Spleen (tissue), 11 donors: ENCODE measurements at regions not wholly inside any gene's neighbourhood (a gene's known extent, or its start where the extent isn't known, plus 50 kb on each side); places are given as distances from the start of the nearest gene placed in this dataset.
"Not testable (repeated sequence)": the region's sequence is repeated elsewhere in the genome, so short reads cannot be mapped to it uniquely, and the experiment has no call there.

ENCODE experiments used
- DNase-seq: peaks from one replicate; pipeline ENCODE4 v3.0.0-alpha.2; 2020
- H3K27ac ChIP-seq, 8 donors: fragments of 200-600 bp; sonication (generic) in 7 of 8; 1 replicate in 4 of 8; 2 replicates in 4 of 8; pipeline versions ENCODE4 v1.5.0 to v1.8.0; 2016 to 2021; ENCODE audit warnings: inconsistent platforms in 4 of 8, mild to moderate bottlenecking in 4 of 8, moderate library complexity in 1 of 8
- H3K27me3 ChIP-seq, 7 donors: fragments of 200-600 bp; sonication (generic) in 6 of 7; replicated peaks in 1 of 7; 1 replicate in 4 of 7; 2 replicates in 3 of 7; pipeline versions ENCODE4 v1.5.0 to v1.8.0; 2016 to 2021; ENCODE audit warnings: inconsistent platforms in 3 of 7, mild to moderate bottlenecking in 1 of 7
- H3K36me3 ChIP-seq, 6 donors: fragments of 200-600 bp; sonication (generic) in 5 of 6; 1 replicate in 4 of 6; 2 replicates in 2 of 6; pipeline versions ENCODE4 v1.5.0 to v1.8.0; 2016 to 2021; ENCODE audit warnings: inconsistent platforms in 2 of 6
- H3K4me1 ChIP-seq, 6 donors: fragments of 200-600 bp; sonication (generic) in 5 of 6; 1 replicate in 3 of 6; 2 replicates in 3 of 6; pipeline versions ENCODE4 v1.5.0 to v1.8.0; 2016 to 2021; ENCODE audit warnings: inconsistent platforms in 3 of 6
- H3K4me3 ChIP-seq, 8 donors: fragments of 200-600 bp; sonication (generic) in 7 of 8; 1 replicate in 4 of 8; 2 replicates in 4 of 8; pipeline versions ENCODE4 v1.5.0 to v1.8.0; 2016 to 2021; ENCODE audit warnings: inconsistent platforms in 4 of 8, mild to moderate bottlenecking in 4 of 8, moderate library complexity in 2 of 8
- H3K9me3 ChIP-seq, 8 donors: fragments of 200-600 bp; sonication (generic) in 7 of 8; 1 replicate in 4 of 8; 2 replicates in 4 of 8; pipeline versions ENCODE4 v1.5.0 to v1.8.0; 2016 to 2021; ENCODE audit warnings: inconsistent platforms in 4 of 8
- POLR2A ChIP-seq, 3 donors: fragments of 450-650 bp; IDR thresholded peaks; one replicate each; pipeline ENCODE4 v1.5.1; 2017; ENCODE audit warnings: antibody characterized with exemption in 3 of 3, mild to moderate bottlenecking in 1 of 3
- POLR2AphosphoS5 ChIP-seq, 3 donors: sonication (generic); formaldehyde crosslinking; IDR thresholded peaks; one replicate each; pipeline ENCODE4 v1.5.1; 2017; ENCODE audit warnings: antibody characterized with exemption in 3 of 3
- WGBS, 5 donors: extraction: QIAGEN DNeasy Blood & Tissue Kit in 3 of 5; methylation state at CpG; one replicate each; pipeline versions ENCODE4 v1.1.5 to v1.1.7; 2013 to 2018; 5-methylcytosine and 5-hydroxymethylcytosine counted together
- intact Hi-C: fragments of 100-400 bp; cut with DNase I; formaldehyde crosslinking; loops from one replicate; pipeline ENCODE4 v1.15.0; 2023; ENCODE audit warnings: low total_unique reads
- TF ChIP-seq, protein P1 (sequence below), 11 experiments: fragments of 200-600 bp in 7 of 11; fragments of 450-650 bp in 4 of 11; sonication (generic) in 4 of 11; IDR thresholded peaks in 8 of 11; conservative IDR thresholded peaks in 3 of 11; 1 replicate in 7 of 11; 2 replicates in 4 of 11; pipeline versions ENCODE4 v1.4.0 to v1.8.0; 2016 to 2021; ENCODE audit warnings: antibody characterized with exemption in 11 of 11, inconsistent platforms in 4 of 11, mild to moderate bottlenecking in 1 of 11
- donor health status: healthy with polysubstance abuse.
- donor health status: DM: no; HTN: no; CAD: no; lungs with moderate emphysema.
- donor health status: DM: no; HTN: no; CAD: no.
- donor health status: Bipolar disorder and iron deficiency.
- donor health status: healthy.
- donor health status: DM: no; HTN: no; CAD: no.
- donor health status: DM: yes; HTN: yes; CAD: no.

DNA sequence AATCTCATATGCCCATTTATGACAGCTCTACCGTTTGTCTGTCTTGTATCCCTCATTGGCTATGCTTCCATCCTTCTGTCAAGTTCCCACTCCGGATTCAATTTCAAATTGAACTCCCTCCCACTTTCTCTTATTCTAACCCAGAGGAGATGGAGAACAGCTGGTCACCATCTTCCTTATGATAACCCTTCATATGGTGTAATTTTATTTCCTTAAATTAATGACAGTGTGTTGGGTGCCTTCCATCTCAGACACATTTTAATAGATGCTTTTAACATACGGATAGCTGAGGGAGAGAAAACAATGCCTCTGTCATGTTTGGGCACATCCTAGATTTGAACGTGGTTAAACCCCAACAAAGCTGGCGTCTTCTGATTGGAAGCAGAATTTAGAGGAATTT is 103.0 kb upstream of the PLXNA2 start:
- Histone ChIP-seq H3K27ac (no peak overlapping the region), H3K4me3 (no peak overlapping the region), H3K36me3 (no peaks in the 10 kb centered on the region), H3K9me3 (no peaks in the 10 kb centered on the region), H3K27me3 (no peaks in the 10 kb centered on the region), H3K4me1 (no peaks in the 10 kb centered on the region)
- WGBS, 5 donors: 64 to 79% (median 67%) methylated on average over 5 of the region's 5 CpGs
- intact Hi-C loops: no loop called here
- TF ChIP-seq POLR2AphosphoS5 (IDR thresholded peaks at IDR 0.05) (no peak), POLR2A (IDR thresholded peaks at IDR 0.05) (no peak)
- TF ChIP-seq, protein P1, sequence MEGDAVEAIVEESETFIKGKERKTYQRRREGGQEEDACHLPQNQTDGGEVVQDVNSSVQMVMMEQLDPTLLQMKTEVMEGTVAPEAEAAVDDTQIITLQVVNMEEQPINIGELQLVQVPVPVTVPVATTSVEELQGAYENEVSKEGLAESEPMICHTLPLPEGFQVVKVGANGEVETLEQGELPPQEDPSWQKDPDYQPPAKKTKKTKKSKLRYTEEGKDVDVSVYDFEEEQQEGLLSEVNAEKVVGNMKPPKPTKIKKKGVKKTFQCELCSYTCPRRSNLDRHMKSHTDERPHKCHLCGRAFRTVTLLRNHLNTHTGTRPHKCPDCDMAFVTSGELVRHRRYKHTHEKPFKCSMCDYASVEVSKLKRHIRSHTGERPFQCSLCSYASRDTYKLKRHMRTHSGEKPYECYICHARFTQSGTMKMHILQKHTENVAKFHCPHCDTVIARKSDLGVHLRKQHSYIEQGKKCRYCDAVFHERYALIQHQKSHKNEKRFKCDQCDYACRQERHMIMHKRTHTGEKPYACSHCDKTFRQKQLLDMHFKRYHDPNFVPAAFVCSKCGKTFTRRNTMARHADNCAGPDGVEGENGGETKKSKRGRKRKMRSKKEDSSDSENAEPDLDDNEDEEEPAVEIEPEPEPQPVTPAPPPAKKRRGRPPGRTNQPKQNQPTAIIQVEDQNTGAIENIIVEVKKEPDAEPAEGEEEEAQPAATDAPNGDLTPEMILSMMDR (IDR thresholded peaks at IDR 0.05 in 8 of 11, conservative IDR thresholded peaks at IDR 0.05 in 3 of 11): no peak
- no peak for DNase-seq

- no peak for DNase-seq
- H3K4me1 ChIP-seq: no peaks in the 10 kb centered on the region
- H3K4me3 ChIP-seq: no peak overlapping the region
- no peaks in the 10 kb centered on the region for H3K27me3 ChIP-seq
- TF ChIP-seq POLR2A (IDR thresholded peaks at IDR 0.05): no peak
- no peak for TF ChIP-seq POLR2AphosphoS5 (IDR thresholded peaks at IDR 0.05)
- TF ChIP-seq, protein P1 (IDR thresholded peaks at IDR 0.05 in 8 of 11, conservative IDR thresholded peaks at IDR 0.05 in 3 of 11): no peak
- intact Hi-C loops: no loop called here
- 79 to 89% (median 86%) methylated on average over 13 of the region's 13 CpGs for WGBS, 5 donors
- no peaks in the 10 kb centered on the region for H3K9me3 ChIP-seq
- no peak overlapping the region for H3K27ac ChIP-seq
- H3K36me3 ChIP-seq: no peaks in the 10 kb centered on the region
Measured at GRCh38 chr1:208349694-208350330, 105.6 kb upstream of the PLXNA2 start.

DNA sequence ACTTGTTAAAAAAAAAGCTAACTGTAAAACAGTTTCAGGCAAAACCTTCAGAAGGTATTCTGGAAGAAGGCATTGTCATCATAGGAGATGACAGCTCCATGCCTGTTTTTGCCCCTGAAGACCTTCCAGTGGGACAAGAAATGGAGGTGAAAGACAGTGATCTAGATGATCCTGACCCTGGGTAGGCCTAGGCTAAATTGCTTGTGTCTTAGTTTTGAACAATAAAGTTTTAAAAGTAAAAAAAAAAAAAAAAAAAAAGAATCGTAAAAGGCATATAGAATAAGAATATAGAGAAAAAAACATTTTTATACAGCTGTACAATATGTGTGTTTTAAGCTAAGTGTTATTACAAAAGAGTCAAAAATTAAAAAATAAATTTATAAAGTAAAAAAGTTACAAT is 106.6 kb upstream of the PLXNA2 start:
- Histone ChIP-seq H3K4me3 (no peak overlapping the region), H3K27me3 (no peaks in the 10 kb centered on the region), H3K9me3 (no peaks in the 10 kb centered on the region), H3K4me1 (no peaks in the 10 kb centered on the region), H3K27ac (no peak overlapping the region), H3K36me3 (no peaks in the 10 kb centered on the region)
- WGBS, 5 donors: 43 to 94% (median 78%) methylated on average over 1 of the region's 1 CpG
- intact Hi-C loops: no loop called here
- TF ChIP-seq, protein P1 (IDR thresholded peaks at IDR 0.05 in 8 of 11, conservative IDR thresholded peaks at IDR 0.05 in 3 of 11): no peak
- TF ChIP-seq POLR2AphosphoS5 (IDR thresholded peaks at IDR 0.05): no peak
- DNase-seq: no peak

- Histone ChIP-seq H3K4me1 (no peaks in the 10 kb centered on the region), H3K27ac (no peak overlapping the region), H3K9me3 (no peaks in the 10 kb centered on the region), H3K27me3 (no peaks in the 10 kb centered on the region), H3K36me3 (no peaks in the 10 kb centered on the region), H3K4me3 (no peak overlapping the region)
- 72 to 92% (median 87%) methylated on average over 8 of the region's 8 CpGs for WGBS, 5 donors
- TF ChIP-seq POLR2AphosphoS5 (IDR thresholded peaks at IDR 0.05): no peak
- TF ChIP-seq POLR2A (IDR thresholded peaks at IDR 0.05): no peak
- TF ChIP-seq, protein P1 (IDR thresholded peaks at IDR 0.05 in 8 of 11, conservative IDR thresholded peaks at IDR 0.05 in 3 of 11): no peak
- intact Hi-C loops: no loop called here
- no peak for DNase-seq
Measured at GRCh38 chr1:208351838-208352237, 107.7 kb upstream of the PLXNA2 start.

DNA sequence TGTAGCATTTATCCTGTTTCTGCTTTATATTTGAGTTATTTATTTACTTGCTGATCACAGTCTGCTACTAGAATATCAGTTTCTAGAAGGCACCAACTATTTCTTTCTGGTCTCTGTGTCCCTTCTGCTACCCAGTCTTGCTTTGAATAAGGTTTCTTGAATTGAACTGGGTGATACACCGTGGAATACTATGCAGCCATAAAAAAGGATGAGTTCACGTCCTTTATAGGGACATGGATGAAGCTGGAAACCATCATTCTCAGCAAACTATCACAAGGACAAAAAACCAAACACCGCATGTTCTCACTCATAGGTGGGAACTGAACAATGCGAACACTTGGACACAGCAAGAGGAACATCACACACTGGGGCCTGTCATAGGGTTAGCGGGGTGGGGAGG is 109.6 kb upstream of the PLXNA2 start:
- H3K36me3 ChIP-seq, H3K27ac ChIP-seq, H3K27me3 ChIP-seq, H3K9me3 ChIP-seq, H3K4me1 ChIP-seq, H3K4me3 ChIP-seq, intact Hi-C loops, DNase-seq: not testable (repeated sequence)
- WGBS, 5 donors: 90 to 96% (median 96%) methylated on average over 5 of the region's 5 CpGs
